Trophoblast cell (in vitro differentiated cells and primary cell): ENCODE measurements at regions not wholly inside any gene's neighbourhood (a gene's known extent, or its start where the extent isn't known, plus 50 kb on each side); places are given as distances from the start of the nearest gene placed in this dataset.

ENCODE experiments used
- DNase-seq, 2 donors: peaks; one replicate each; pipeline ENCODE4 v3.0.0-alpha.2; 2016
- H2AFZ ChIP-seq: 2 replicates; pipeline ENCODE4 v1.6.1; 2013; ENCODE audit warnings: low read length, moderate library complexity, mild to moderate bottlenecking; ENCODE audit not compliant: insufficient read depth, poor library complexity
- H2AK5ac ChIP-seq: 2 replicates; pipeline ENCODE4 v1.6.1; 2013; ENCODE audit warnings: mild to moderate bottlenecking, low read length
- H2BK120ac ChIP-seq: 2 replicates; pipeline ENCODE4 v1.6.1; 2013; ENCODE audit warnings: low read length, mild to moderate bottlenecking, moderate library complexity; ENCODE audit not compliant: insufficient read depth, poor library complexity
- H2BK12ac ChIP-seq: 2 replicates; pipeline ENCODE4 v1.6.1; 2013; ENCODE audit warnings: mild to moderate bottlenecking, low read length, moderate library complexity
- H2BK5ac ChIP-seq: 2 replicates; pipeline ENCODE4 v1.6.1; 2013; ENCODE audit warnings: low read length, low read depth, moderate library complexity, mild to moderate bottlenecking; ENCODE audit not compliant: poor library complexity
- H3K14ac ChIP-seq: 2 replicates; pipeline ENCODE4 v1.6.1; 2013; ENCODE audit warnings: mild to moderate bottlenecking, low read length
- H3K18ac ChIP-seq: 2 replicates; pipeline ENCODE4 v1.6.1; 2013; ENCODE audit warnings: mild to moderate bottlenecking, low read length
- H3K23ac ChIP-seq: 2 replicates; pipeline ENCODE4 v1.6.1; 2013; ENCODE audit warnings: low read length
- H3K27ac ChIP-seq: 2 replicates; pipeline ENCODE4 v1.5.1; 2013; ENCODE audit warnings: low read depth, mild to moderate bottlenecking, inconsistent platforms, low read length, moderate library complexity
- H3K27me3 ChIP-seq: 2 replicates; pipeline ENCODE4 v1.6.1; 2013; ENCODE audit warnings: inconsistent platforms, mild to moderate bottlenecking, low read length, moderate library complexity; ENCODE audit not compliant: insufficient read depth
- H3K36me3 ChIP-seq, 2 experiments: 1 replicate in 1 of 2; 2 replicates in 1 of 2; pipeline ENCODE4 v1.6.1; 2013; ENCODE audit warnings: low read length in 2 of 2, mild to moderate bottlenecking in 2 of 2, moderate library complexity in 1 of 2; ENCODE audit not compliant: insufficient read depth in 2 of 2, control insufficient read depth in 1 of 2
- H3K4ac ChIP-seq: 2 replicates; pipeline ENCODE4 v1.6.1; 2013; ENCODE audit warnings: low read depth, mild to moderate bottlenecking, low read length, moderate library complexity
- H3K4me1 ChIP-seq, 2 experiments: 1 replicate in 1 of 2; 2 replicates in 1 of 2; pipeline ENCODE4 v1.6.1; 2013; ENCODE audit warnings: low read length in 2 of 2, mild to moderate bottlenecking in 2 of 2, moderate library complexity in 1 of 2; ENCODE audit not compliant: insufficient read depth in 2 of 2, control insufficient read depth in 1 of 2
- H3K4me2 ChIP-seq: 2 replicates; pipeline ENCODE4 v1.6.1; 2013; ENCODE audit warnings: inconsistent platforms, mild to moderate bottlenecking, low read length, moderate library complexity
- H3K4me3 ChIP-seq: 2 replicates; pipeline ENCODE4 v1.5.1; 2013; ENCODE audit warnings: mild to moderate bottlenecking, low read depth, low read length, inconsistent platforms
- H3K79me1 ChIP-seq: one replicate; pipeline ENCODE4 v1.6.1; 2013; ENCODE audit warnings: low read length
- H3K79me2 ChIP-seq: 2 replicates; pipeline ENCODE4 v1.6.1; 2013; ENCODE audit warnings: low read length, mild to moderate bottlenecking; ENCODE audit not compliant: control insufficient read depth, insufficient read depth, poor library complexity
- H3K9ac ChIP-seq: 2 replicates; pipeline ENCODE4 v1.6.1; 2013; ENCODE audit warnings: mild to moderate bottlenecking, low read length
- H3K9me3 ChIP-seq: 2 replicates; pipeline ENCODE4 v1.6.1; 2013; ENCODE audit warnings: low read depth, mild to moderate bottlenecking, control low read depth, inconsistent platforms, low read length; ENCODE audit not compliant: insufficient read depth
- H4K12ac ChIP-seq: 2 replicates; pipeline ENCODE4 v1.6.1; 2013; ENCODE audit warnings: low read depth, mild to moderate bottlenecking, low read length, moderate library complexity
- H4K8ac ChIP-seq: 2 replicates; pipeline ENCODE4 v1.6.1; 2013; ENCODE audit warnings: low read depth, mild to moderate bottlenecking, low read length, moderate library complexity
- H4K91ac ChIP-seq: one replicate; pipeline ENCODE4 v1.6.1; 2013; ENCODE audit warnings: low read depth, mild to moderate bottlenecking, low read length, moderate library complexity
- WGBS: extraction: QIAGEN DNeasy Blood & Tissue Kit; methylation state at CpG from one replicate; pipeline ENCODE4 v1.1.7; 2013; ENCODE audit warnings: missing lambda C conversion rate; ENCODE audit not compliant: insufficient read length, insufficient coverage; ENCODE audit errors: extremely low coverage; 5-methylcytosine and 5-hydroxymethylcytosine counted together

GRCh38 chr21:8990326-8991087 is 1530.9 kb upstream of the TPTE start:
- Histone ChIP-seq H3K79me2 (no peaks in the 10 kb centered on the region), H2BK120ac (no peak overlapping the region), H3K27me3 (no peaks in the 10 kb centered on the region), H3K18ac (no peak overlapping the region), H2BK5ac (no peak overlapping the region), H2BK12ac (no peak overlapping the region), H3K9ac (no peak overlapping the region), H3K79me1 (no peaks in the 10 kb centered on the region), H2AFZ (no peak overlapping the region), H4K91ac (no peak overlapping the region), H3K4me2 (no peak overlapping the region), H3K36me3 (no peaks in the 10 kb centered on the region), H3K4me3 (no peak overlapping the region), H4K8ac (no peak overlapping the region), H3K4me1 (no peaks in the 10 kb centered on the region), H3K27ac (no peak overlapping the region), H3K9me3 (peaks cover 33% of the 10 kb centered on the region), H3K14ac (no peak overlapping the region), H4K12ac (no peak overlapping the region), H2AK5ac (no peak overlapping the region), H3K4ac (no peak overlapping the region), H3K23ac (no peak overlapping the region)
- DNase-seq, result no peak
- no CpG with 5 or more reads among the region's 11 CpGs for WGBS

DNA sequence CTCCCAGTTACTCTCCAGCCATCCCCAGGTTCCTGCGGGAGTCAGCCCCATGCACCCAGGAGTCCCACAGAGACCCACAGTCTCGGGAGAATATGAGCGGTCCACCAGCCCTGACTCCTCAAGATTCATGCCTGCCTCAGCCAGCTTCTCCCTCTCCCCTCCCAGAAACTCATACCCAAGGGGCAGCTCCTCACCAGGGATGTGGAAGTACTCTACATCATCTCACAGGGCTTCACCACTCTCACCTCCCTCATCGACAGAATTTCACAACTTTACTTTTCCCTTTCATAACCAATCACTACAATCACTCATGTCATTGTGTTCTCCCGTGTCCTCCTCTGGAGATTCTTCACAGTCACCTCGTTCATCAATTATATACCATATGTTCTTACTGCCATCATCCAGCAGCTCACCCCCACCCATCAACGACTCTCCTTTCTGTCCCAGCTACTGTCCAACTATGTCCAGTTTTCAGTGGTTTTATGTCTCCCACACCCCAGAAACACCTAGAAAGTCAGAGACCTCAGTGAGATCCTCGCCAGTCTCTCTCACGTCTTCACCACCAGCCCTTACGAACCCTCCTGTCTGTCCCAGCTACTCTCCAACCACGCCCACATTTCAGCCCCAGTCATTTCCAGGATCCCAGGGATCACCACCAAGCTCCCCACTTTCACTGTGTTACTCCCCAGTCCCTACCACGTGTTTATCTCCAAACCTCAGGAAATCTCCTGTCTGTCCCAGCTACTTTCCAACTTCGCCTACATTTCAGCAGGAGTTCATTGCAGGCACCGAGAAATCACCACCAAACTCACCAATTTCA is 1530.1 kb upstream of the TPTE start:
- H2BK5ac ChIP-seq, result no peak overlapping the region
- H3K27ac ChIP-seq, result no peak overlapping the region
- no peaks in the 10 kb centered on the region for H3K27me3 ChIP-seq
- no peak for DNase-seq
- H3K23ac ChIP-seq, result no peak overlapping the region
- H3K4me2 ChIP-seq, result no peak overlapping the region
- H3K79me2 ChIP-seq, result no peaks in the 10 kb centered on the region
- no peak overlapping the region for H3K18ac ChIP-seq
- WGBS, result 100% methylated on average over 1 of the region's 14 CpGs
- H3K79me1 ChIP-seq, result no peaks in the 10 kb centered on the region
- H3K4ac ChIP-seq, result no peak overlapping the region
- no peak overlapping the region for H4K91ac ChIP-seq
- no peak overlapping the region for H3K14ac ChIP-seq
- H2AFZ ChIP-seq, result no peak overlapping the region
- peak overlapping the region; percentile 1 for H3K9ac ChIP-seq
- no peaks in the 10 kb centered on the region for H3K36me3 ChIP-seq
- no peaks in the 10 kb centered on the region for H3K4me1 ChIP-seq
- H4K8ac ChIP-seq, result no peak overlapping the region
- no peak overlapping the region for H2BK12ac ChIP-seq
- H3K4me3 ChIP-seq, result no peak overlapping the region
- no peak overlapping the region for H2BK120ac ChIP-seq
- no peak overlapping the region for H2AK5ac ChIP-seq
- peaks cover 35% of the 10 kb centered on the region for H3K9me3 ChIP-seq
- H4K12ac ChIP-seq, result no peak overlapping the region

GRCh38 chr21:8991968-8992621 is 1529.3 kb upstream of the TPTE start:
- no peak overlapping the region for H2AFZ ChIP-seq
- H2AK5ac ChIP-seq, result no peak overlapping the region
- H3K23ac ChIP-seq, result no peak overlapping the region

GRCh38 chr21:8992731-8993174 is 1528.6 kb upstream of the TPTE start:
- Histone ChIP-seq H3K18ac (no peak overlapping the region), H3K27ac (no peak overlapping the region), H3K14ac (no peak overlapping the region), H4K12ac (no peak overlapping the region), H3K9me3 (peaks cover 35% of the 10 kb centered on the region), H3K4me1 (no peaks in the 10 kb centered on the region), H4K8ac (no peak overlapping the region), H2AFZ (no peak overlapping the region), H3K79me1 (no peaks in the 10 kb centered on the region), H3K9ac (no peak overlapping the region), H3K4me3 (peak overlapping the region; percentile 3), H4K91ac (no peak overlapping the region), H3K4ac (no peak overlapping the region), H2BK12ac (no peak overlapping the region), H2AK5ac (no peak overlapping the region), H3K27me3 (no peaks in the 10 kb centered on the region), H2BK5ac (no peak overlapping the region), H3K4me2 (no peak overlapping the region), H3K79me2 (no peaks in the 10 kb centered on the region), H3K23ac (no peak overlapping the region), H3K36me3 (no peaks in the 10 kb centered on the region), H2BK120ac (no peak overlapping the region)
- no CpG with 5 or more reads among the region's 6 CpGs for WGBS
- DNase-seq, result no peak

More at GRCh38 chr21:8991968-8992621, 1529.3 kb upstream of the TPTE start:
- no peaks in the 10 kb centered on the region for H3K4me1 ChIP-seq
- H3K4me3 ChIP-seq, result no peak overlapping the region
- H3K18ac ChIP-seq, result no peak overlapping the region
- H3K79me1 ChIP-seq, result no peaks in the 10 kb centered on the region
- H3K79me2 ChIP-seq, result no peaks in the 10 kb centered on the region
- no peaks in the 10 kb centered on the region for H3K36me3 ChIP-seq
- H4K91ac ChIP-seq, result no peak overlapping the region
- no peak overlapping the region for H2BK12ac ChIP-seq
- H3K27me3 ChIP-seq, result no peaks in the 10 kb centered on the region
- no peak overlapping the region for H3K4me2 ChIP-seq
- WGBS, result no CpG with 5 or more reads among the region's 3 CpGs
- no peak overlapping the region for H2BK120ac ChIP-seq
- H3K14ac ChIP-seq, result no peak overlapping the region
- no peak overlapping the region for H3K4ac ChIP-seq
- no peak overlapping the region for H2BK5ac ChIP-seq
- no peak overlapping the region for H4K8ac ChIP-seq
- no peak overlapping the region for H3K27ac ChIP-seq
- DNase-seq, result peak in 1 of 2 donors; percentile 37
- no peak overlapping the region for H4K12ac ChIP-seq
- no peak overlapping the region for H3K9ac ChIP-seq
- peaks cover 35% of the 10 kb centered on the region for H3K9me3 ChIP-seq
